Karpas-422 (cell line): ENCODE measurements at regions not wholly inside any gene's neighbourhood (a gene's known extent, or its start where the extent isn't known, plus 50 kb on each side); places are given as distances from the start of the nearest gene placed in this dataset.

Experiments
- DNase-seq: peaks from one replicate; pipeline ENCODE4 v3.0.0-alpha.2; 2015
- H2AFZ ChIP-seq: fragments of 200-600 bp; sonication (generic); 2 replicates; pipeline ENCODE4 v1.6.1; 2014; ENCODE audit warnings: antibody characterized with exemption, low read length, mixed read lengths
- H3K27ac ChIP-seq: fragments of 200-600 bp; sonication (generic); 2 replicates; pipeline ENCODE4 v1.5.1; 2014; ENCODE audit warnings: mild to moderate bottlenecking, low read length, moderate library complexity
- H3K27me3 ChIP-seq: fragments of 200-600 bp; sonication (generic); 2 replicates; pipeline ENCODE4 v1.6.1; 2014; ENCODE audit warnings: low read length, mixed read lengths
- H3K36me3 ChIP-seq: fragments of 200-600 bp; sonication (generic); 2 replicates; pipeline ENCODE4 v1.6.1; 2014; ENCODE audit warnings: low read length, mixed read lengths; ENCODE audit not compliant: insufficient read depth
- H3K4me1 ChIP-seq: fragments of 200-600 bp; sonication (generic); 2 replicates; pipeline ENCODE4 v1.6.1; 2014; ENCODE audit warnings: mild to moderate bottlenecking, low read length, mixed read lengths
- H3K4me2 ChIP-seq: fragments of 200-600 bp; sonication (generic); 2 replicates; pipeline ENCODE4 v1.6.1; 2014; ENCODE audit warnings: low read length, low read depth, mild to moderate bottlenecking; ENCODE audit not compliant: poor library complexity, severe bottlenecking
- H3K4me3 ChIP-seq: fragments of 200-600 bp; sonication (generic); 2 replicates; pipeline ENCODE4 v1.5.1; 2014; ENCODE audit warnings: mild to moderate bottlenecking, antibody characterized with exemption, low read length, mixed read lengths
- H3K79me2 ChIP-seq: fragments of 200-600 bp; sonication (generic); 2 replicates; pipeline ENCODE4 v1.6.1; 2014; ENCODE audit warnings: mild to moderate bottlenecking, low read length, mixed read lengths
- H3K9ac ChIP-seq: fragments of 200-600 bp; sonication (generic); 2 replicates; pipeline ENCODE4 v1.6.0; 2014; ENCODE audit warnings: low read length
- H3K9me2 ChIP-seq: fragments of 200-600 bp; sonication (generic), shearing (Covaris generic); replicated peaks from 2 replicates; pipeline ENCODE4 v1.6.0; 2014; ENCODE audit warnings: mild to moderate bottlenecking, low read length, moderate library complexity; ENCODE audit not compliant: insufficient read depth
- H3K9me3 ChIP-seq: fragments of 300-700, 200-600 bp; sonication (generic); 2 replicates; pipeline ENCODE4 v1.6.1; 2014; ENCODE audit warnings: low read length, mixed read lengths
- H4K20me1 ChIP-seq: fragments of 200-600 bp; sonication (generic); 2 replicates; pipeline ENCODE4 v1.6.1; 2014; ENCODE audit warnings: mild to moderate bottlenecking, antibody characterized with exemption, low read length, low read depth; ENCODE audit not compliant: insufficient read depth

DNA sequence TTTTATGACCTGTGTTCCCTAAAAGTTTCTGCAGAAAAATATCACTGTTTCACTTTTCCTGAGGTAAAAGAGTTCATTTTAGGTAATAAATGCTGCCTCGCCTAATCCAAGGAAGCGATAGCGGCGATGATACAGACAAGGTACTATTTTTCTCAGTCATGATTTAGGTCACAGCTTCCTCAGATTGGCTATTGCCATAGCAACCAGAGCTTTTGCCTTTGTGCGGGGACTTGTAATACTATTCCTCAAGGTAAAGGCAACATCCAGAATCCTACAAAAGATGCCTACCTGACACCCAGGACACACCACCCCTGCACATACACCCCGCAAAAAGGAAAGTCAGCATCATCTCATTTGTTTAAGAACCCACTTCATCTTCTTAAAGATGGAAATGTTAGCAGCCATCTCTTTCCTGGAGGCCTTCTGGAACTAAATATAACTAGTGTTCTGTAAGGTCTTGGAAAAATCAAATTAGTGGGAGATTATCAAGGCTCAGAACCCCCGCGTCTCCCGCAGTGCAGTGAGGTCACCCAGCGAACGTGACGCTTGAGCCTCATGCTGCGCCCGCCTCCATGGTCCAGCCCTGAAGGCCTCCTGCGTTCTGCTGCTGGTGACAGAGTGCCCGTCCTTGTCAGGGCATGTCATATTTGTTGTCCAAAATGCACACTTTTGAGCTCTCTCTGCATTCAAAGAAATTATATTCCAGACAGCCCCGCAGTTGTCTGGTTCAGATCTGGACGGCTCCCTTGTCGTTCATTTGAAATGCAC, 402.0 kb upstream of the RNF32 start:
- Histone ChIP-seq H3K36me3 (no peaks in the 10 kb centered on the region), H2AFZ (no peak overlapping the region), H3K79me2 (no peaks in the 10 kb centered on the region), H3K9ac (no peak overlapping the region), H3K27ac (no peak overlapping the region), H3K9me3 (no peaks in the 10 kb centered on the region), H3K9me2 (no peaks in the 10 kb centered on the region), H4K20me1 (no peaks in the 10 kb centered on the region), H3K4me3 (no peak overlapping the region), H3K4me1 (no peaks in the 10 kb centered on the region), H3K27me3 (no peaks in the 10 kb centered on the region), H3K4me2 (no peak overlapping the region)
- DNase-seq, result no peak

DNA sequence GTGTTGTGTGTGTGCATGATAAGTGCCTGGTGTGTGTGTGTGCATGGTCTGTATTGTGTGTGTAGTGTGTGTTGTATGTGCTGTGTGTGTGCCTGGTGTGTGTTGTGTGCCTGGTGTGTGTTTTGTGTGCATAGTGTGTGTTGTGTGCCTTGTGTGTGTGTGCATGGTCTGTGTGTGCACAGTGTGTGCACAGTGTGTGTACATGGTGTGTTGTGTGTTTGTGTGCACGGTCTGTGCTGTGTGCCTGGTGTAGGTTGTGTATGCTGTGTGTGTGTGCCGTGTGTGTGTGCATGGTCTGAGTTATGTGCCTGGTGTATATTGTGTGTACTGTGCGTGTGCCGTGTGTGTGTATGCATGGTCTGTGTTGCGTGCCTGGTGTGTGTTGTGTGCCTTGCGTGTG, 403.0 kb upstream of the RNF32 start:
- Histone ChIP-seq H3K27ac (no peak overlapping the region), H3K27me3 (no peaks in the 10 kb centered on the region), H3K9me2 (no peaks in the 10 kb centered on the region), H3K4me1 (no peaks in the 10 kb centered on the region), H3K36me3 (no peaks in the 10 kb centered on the region), H3K9ac (no peak overlapping the region), H3K79me2 (no peaks in the 10 kb centered on the region), H2AFZ (no peak overlapping the region), H4K20me1 (no peaks in the 10 kb centered on the region), H3K9me3 (no peaks in the 10 kb centered on the region), H3K4me3 (no peak overlapping the region), H3K4me2 (no peak overlapping the region)
- DNase-seq, result no peak

DNA sequence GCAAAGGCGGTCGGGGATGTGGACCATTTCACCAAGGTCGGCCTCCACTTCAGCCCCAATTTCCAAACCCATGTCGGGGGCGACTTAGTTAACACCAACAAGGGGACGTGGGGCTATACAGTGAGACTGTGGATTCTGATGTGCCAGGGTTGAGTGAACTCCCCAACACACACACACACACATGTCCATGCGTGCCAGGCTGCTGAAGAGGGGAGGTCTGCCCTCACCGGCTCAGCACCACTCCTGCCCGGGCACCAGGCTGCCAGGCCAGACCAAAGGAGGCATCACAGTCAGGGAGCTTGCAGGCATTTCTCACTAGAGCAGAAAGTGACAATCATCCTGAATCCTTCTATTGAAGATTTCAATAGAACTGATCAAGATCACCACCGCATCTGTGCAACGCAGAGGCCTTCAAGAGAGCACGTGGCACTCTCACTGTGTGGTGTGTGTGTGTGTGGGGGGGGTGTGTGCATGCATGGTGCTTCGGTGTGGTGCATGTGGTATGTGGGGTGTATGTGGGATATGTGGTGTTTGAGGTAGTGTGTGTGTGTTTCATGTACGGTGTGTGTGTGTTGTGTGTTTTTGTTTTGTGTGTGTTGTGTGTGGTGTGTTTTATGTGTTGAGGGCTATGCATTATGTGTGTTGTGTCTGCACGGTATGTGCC, 403.5 kb upstream of the RNF32 start:
- DNase-seq, result no peak
- no peaks in the 10 kb centered on the region for H3K9me3 ChIP-seq
- no peak overlapping the region for H3K27ac ChIP-seq
- no peaks in the 10 kb centered on the region for H3K27me3 ChIP-seq
- H3K79me2 ChIP-seq, result no peaks in the 10 kb centered on the region
- H3K4me2 ChIP-seq, result no peak overlapping the region
- H3K9me2 ChIP-seq, result no peaks in the 10 kb centered on the region
- no peak overlapping the region for H3K9ac ChIP-seq
- H3K36me3 ChIP-seq, result no peaks in the 10 kb centered on the region
- no peak overlapping the region for H2AFZ ChIP-seq
- no peaks in the 10 kb centered on the region for H3K4me1 ChIP-seq
- H4K20me1 ChIP-seq, result no peaks in the 10 kb centered on the region
- H3K4me3 ChIP-seq, result no peak overlapping the region

DNA sequence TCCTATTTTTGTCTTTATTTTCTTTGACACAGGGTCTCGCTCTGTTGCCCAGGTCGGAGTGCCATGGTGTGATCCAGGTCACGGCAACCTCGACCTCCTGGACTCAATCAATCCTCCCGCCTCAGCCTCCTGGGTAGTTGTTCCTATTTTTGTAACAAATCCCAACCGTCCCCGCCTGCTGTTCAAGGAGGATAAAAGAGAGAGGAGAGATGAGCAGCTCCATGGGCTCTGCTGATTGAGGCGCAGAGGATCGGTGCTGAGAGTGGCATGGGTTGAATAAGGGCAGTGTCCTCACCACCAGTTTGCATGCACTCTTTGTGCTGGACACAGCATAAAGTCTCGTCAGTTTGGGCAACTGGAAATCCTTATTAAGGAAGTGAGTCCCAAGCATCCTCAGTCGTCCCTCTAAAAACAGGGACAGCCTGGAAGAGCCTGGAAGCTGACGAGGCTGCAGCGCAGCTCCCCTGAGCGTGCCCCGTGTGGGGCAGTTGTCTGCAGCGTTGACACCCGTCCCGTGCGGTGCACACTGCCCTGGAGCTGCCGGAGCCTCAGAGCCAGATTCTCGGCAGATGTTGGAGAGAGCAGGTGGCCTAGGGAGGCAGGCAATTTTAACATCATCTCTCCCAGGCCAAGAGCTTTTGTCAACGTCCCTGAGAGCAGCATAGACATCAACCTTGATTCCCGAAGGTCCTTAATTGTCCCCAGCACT, 404.2 kb upstream of the RNF32 start:
- H3K4me3 ChIP-seq, result no peak overlapping the region
- DNase-seq, result no peak
- no peaks in the 10 kb centered on the region for H3K4me1 ChIP-seq
- H2AFZ ChIP-seq, result no peak overlapping the region
- H4K20me1 ChIP-seq, result no peaks in the 10 kb centered on the region
- H3K9me2 ChIP-seq, result no peaks in the 10 kb centered on the region
- H3K27ac ChIP-seq, result no peak overlapping the region
- H3K9me3 ChIP-seq, result no peaks in the 10 kb centered on the region
- no peak overlapping the region for H3K4me2 ChIP-seq
- H3K79me2 ChIP-seq, result no peaks in the 10 kb centered on the region
- no peaks in the 10 kb centered on the region for H3K27me3 ChIP-seq
- H3K36me3 ChIP-seq, result no peaks in the 10 kb centered on the region
- H3K9ac ChIP-seq, result no peak overlapping the region

DNA sequence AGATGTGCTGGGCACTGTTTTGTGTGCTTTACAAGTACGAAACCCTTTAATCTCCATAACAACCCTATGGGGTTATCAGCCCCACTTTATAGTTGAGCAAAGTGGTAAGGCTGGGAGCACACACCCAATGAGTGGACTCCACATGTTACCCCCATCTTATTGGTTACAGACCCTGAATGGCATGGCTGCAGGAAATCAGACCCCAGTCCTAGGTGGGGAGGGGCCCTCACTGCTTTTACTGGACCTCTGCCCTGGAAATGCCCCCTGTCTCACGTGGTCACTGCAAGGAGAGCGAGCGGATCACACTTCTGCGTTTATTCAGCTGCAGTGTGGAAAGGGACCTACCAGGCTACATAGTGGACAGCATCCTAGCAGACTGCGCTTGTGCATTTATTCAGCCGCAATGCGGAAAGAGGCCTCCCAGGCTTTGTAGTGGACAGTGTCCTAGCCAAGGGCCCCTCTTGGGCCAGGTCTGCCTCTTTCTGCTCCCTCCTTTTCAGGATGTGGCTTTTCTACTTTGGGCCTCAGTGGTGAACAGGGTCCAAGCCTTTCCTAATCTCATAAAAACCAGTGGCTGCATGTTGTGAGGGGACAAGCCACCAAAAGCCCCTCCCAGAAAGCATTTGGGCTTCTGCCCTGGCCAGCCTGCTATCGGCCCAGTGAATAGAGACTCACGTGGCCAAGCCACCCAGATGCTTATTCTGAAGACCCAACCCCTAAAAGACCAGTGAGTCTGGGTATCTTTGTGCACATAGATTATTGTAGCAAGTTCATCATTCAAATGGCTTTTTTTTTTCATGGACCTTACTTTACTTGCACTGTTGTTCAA, 405.7 kb upstream of the RNF32 start:
- Histone ChIP-seq H3K4me1 (no peaks in the 10 kb centered on the region), H3K9me3 (no peaks in the 10 kb centered on the region), H3K27me3 (no peaks in the 10 kb centered on the region), H3K4me3 (no peak overlapping the region), H4K20me1 (no peaks in the 10 kb centered on the region), H3K9ac (no peak overlapping the region), H3K79me2 (no peaks in the 10 kb centered on the region), H3K4me2 (no peak overlapping the region), H3K36me3 (no peaks in the 10 kb centered on the region), H3K27ac (no peak overlapping the region), H2AFZ (no peak overlapping the region), H3K9me2 (no peaks in the 10 kb centered on the region)
- no peak for DNase-seq

DNA sequence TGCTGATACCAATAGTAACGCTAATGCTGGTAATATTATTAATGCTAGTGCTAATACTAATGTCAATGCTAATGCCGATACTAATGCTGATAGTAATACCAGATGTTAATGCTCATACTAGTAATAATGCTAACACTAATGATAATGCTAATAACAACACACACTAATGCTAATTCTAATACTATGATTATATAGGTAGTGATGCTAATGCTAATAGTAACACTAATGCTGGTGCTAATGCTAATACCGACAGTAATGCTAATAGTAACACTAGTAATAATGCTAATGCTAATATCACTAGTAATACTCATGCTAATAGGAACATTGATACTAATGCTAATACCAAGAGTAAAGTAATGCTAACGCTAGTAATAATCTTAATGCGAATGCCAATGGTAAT, 406.4 kb upstream of the RNF32 start:
- Histone ChIP-seq H3K4me1 (no peaks in the 10 kb centered on the region), H2AFZ (no peak overlapping the region), H4K20me1 (no peaks in the 10 kb centered on the region), H3K27me3 (no peaks in the 10 kb centered on the region), H3K27ac (no peak overlapping the region), H3K9me2 (no peaks in the 10 kb centered on the region), H3K4me3 (no peak overlapping the region), H3K36me3 (no peaks in the 10 kb centered on the region), H3K79me2 (no peaks in the 10 kb centered on the region), H3K9ac (no peak overlapping the region), H3K4me2 (no peak overlapping the region), H3K9me3 (no peaks in the 10 kb centered on the region)
- DNase-seq, result no peak

DNA sequence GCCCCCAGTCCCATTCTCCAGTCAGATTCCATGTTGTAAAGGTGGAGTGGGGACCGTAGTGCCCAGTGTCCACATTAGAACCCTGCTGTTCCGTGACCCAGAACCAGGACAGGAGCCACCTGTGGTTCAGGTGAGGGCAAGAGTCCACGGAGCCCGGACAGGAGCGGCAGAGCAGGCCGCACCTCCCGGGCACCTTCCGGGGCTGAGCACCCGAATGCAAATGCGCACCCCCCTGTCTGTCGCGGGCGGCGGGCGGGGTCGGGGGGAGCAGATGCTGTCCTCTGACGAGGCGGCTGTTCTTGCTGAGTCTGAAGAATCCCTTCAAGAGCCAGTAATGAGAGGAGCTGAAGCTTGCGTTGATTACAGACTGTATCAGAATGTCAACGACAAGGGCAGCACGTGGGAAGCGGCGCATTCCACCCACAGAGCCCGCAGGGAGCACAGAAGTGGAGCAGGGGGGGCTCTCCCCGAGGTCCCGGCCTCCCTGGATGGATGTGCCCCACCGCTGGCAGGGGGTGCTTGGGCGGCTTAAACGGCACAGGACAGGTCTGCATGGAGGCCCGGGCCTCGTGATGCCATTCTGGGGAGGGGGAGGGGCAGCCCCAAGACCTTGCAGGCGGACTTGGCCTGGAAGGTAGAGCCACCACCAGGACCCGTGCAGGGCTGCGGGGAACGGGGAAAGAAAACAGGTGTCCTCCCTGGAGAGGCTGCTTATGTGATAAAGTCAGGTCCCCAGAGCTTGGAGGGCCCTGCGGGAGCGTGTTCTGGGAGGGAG, 407.5 kb upstream of the RNF32 start:
- no peaks in the 10 kb centered on the region for H3K9me3 ChIP-seq
- H3K4me2 ChIP-seq, result no peak overlapping the region
- H3K36me3 ChIP-seq, result no peaks in the 10 kb centered on the region
- H3K27ac ChIP-seq, result no peak overlapping the region
- H3K79me2 ChIP-seq, result no peaks in the 10 kb centered on the region
- no peaks in the 10 kb centered on the region for H3K9me2 ChIP-seq
- DNase-seq, result no peak
- H3K9ac ChIP-seq, result no peak overlapping the region
- H3K27me3 ChIP-seq, result no peaks in the 10 kb centered on the region
- no peak overlapping the region for H3K4me3 ChIP-seq
- no peak overlapping the region for H2AFZ ChIP-seq
- no peaks in the 10 kb centered on the region for H3K4me1 ChIP-seq
- H4K20me1 ChIP-seq, result no peaks in the 10 kb centered on the region
